OCI-LY1 (cell line): ENCODE measurements at regions not wholly inside any gene's neighbourhood (a gene's known extent, or its start where the extent isn't known, plus 50 kb on each side); places are given as distances from the start of the nearest gene placed in this dataset.
"Not testable (repeated sequence)": the region's sequence is repeated elsewhere in the genome, so short reads cannot be mapped to it uniquely, and the experiment has no call there.

Experiments used
- H2AFZ ChIP-seq: fragments of 200-600 bp; sonication (generic), shearing (Covaris generic); 2 replicates; pipeline ENCODE4 v1.6.0; 2014; ENCODE audit warnings: antibody characterized with exemption, mild to moderate bottlenecking, low read length
- H3F3A ChIP-seq: fragments of 200-600 bp; sonication (generic), shearing (Covaris generic); 2 replicates; pipeline ENCODE4 v1.6.0; 2014; ENCODE audit warnings: mild to moderate bottlenecking, antibody characterized with exemption, low read length, moderate library complexity; ENCODE audit not compliant: insufficient read depth
- H3K27ac ChIP-seq: fragments of 200-600 bp; sonication (generic); 2 replicates; pipeline ENCODE4 v1.5.1; 2014; ENCODE audit warnings: low read length, mixed run types, mild to moderate bottlenecking, low read depth; ENCODE audit not compliant: poor library complexity, severe bottlenecking
- H3K27me3 ChIP-seq: fragments of 200-600 bp; sonication (generic); 2 replicates; pipeline ENCODE4 v1.6.0; 2014; ENCODE audit warnings: antibody characterized with exemption, mild to moderate bottlenecking, low read length, moderate library complexity; ENCODE audit not compliant: insufficient read depth
- H3K36me3 ChIP-seq: fragments of 200-600 bp; sonication (generic); 2 replicates; pipeline ENCODE4 v1.6.1; 2014; ENCODE audit warnings: mild to moderate bottlenecking, antibody characterized with exemption, low read length, moderate library complexity, mixed read lengths; ENCODE audit not compliant: insufficient read depth
- H3K4me1 ChIP-seq: fragments of 200-600 bp; sonication (generic); 2 replicates; pipeline ENCODE4 v1.5.1; 2014; ENCODE audit warnings: mild to moderate bottlenecking, low read length, moderate library complexity; ENCODE audit not compliant: insufficient read depth, severe bottlenecking
- H3K4me2 ChIP-seq: fragments of 200-600 bp; sonication (generic), shearing (Covaris generic); 2 replicates; pipeline ENCODE4 v1.6.1; 2014; ENCODE audit warnings: low read length
- H3K4me3 ChIP-seq: fragments of 200-600 bp; sonication (generic); 2 replicates; pipeline ENCODE4 v1.5.1; 2014; ENCODE audit warnings: low read length, low read depth, mild to moderate bottlenecking, mixed read lengths; ENCODE audit not compliant: poor library complexity, severe bottlenecking
- H3K79me2 ChIP-seq: fragments of 200-600 bp; shearing (Covaris generic); 2 replicates; pipeline ENCODE4 v1.6.1; 2016; ENCODE audit warnings: mixed run types, low read length, mixed read lengths; ENCODE audit not compliant: insufficient read depth
- H3K9ac ChIP-seq: fragments of 200-600 bp; sonication (generic), shearing (Covaris generic); 2 replicates; pipeline ENCODE4 v1.6.1; 2014; ENCODE audit warnings: mild to moderate bottlenecking, low read length, mixed read lengths
- H3K9me2 ChIP-seq: fragments of 200-600 bp; sonication (generic), shearing (Covaris generic); 2 replicates; pipeline ENCODE4 v1.6.1; 2014; ENCODE audit warnings: low read depth, mild to moderate bottlenecking, low read length, mixed read lengths
- H3K9me3 ChIP-seq: fragments of 200-600 bp; shearing (Covaris generic); 2 replicates; pipeline ENCODE4 v1.6.1; 2014; ENCODE audit warnings: low read length, mixed read lengths
- H4K20me1 ChIP-seq: fragments of 200-600 bp; sonication (generic), shearing (Covaris generic); 2 replicates; pipeline ENCODE4 v1.6.0; 2016; ENCODE audit warnings: mild to moderate bottlenecking, low read length; ENCODE audit not compliant: insufficient read depth
- CTCF ChIP-seq: fragments of 200-600 bp; sonication (generic), shearing (Covaris generic); IDR thresholded peaks from 2 replicates; pipeline ENCODE4 v1.5.1; 2017; ENCODE audit warnings: mild to moderate bottlenecking, antibody characterized with exemption, low read length, moderate library complexity, mixed read lengths
- EZH2 ChIP-seq: fragments of 200-600 bp; sonication (generic), shearing (Covaris generic); IDR thresholded peaks from 2 replicates; pipeline ENCODE4 v1.8.0; 2017; ENCODE audit warnings: borderline replicate concordance, mixed run types, mild to moderate bottlenecking, antibody characterized with exemption, low read length, moderate library complexity, mixed read lengths

GRCh38 chr3:147702509-147702908 lies 293.3 kb downstream of the ZIC1 start:
- no peak overlapping the region for H3K9ac ChIP-seq
- no peak overlapping the region for H3K4me2 ChIP-seq
- no peaks in the 10 kb centered on the region for H3K4me1 ChIP-seq
- no peak overlapping the region for H3K4me3 ChIP-seq
- H3K9me2 ChIP-seq, result no peaks in the 10 kb centered on the region
- TF ChIP-seq CTCF, result no peak
- TF ChIP-seq EZH2, result no peak
- no peaks in the 10 kb centered on the region for H4K20me1 ChIP-seq
- H3F3A ChIP-seq, result no peaks in the 10 kb centered on the region
- H3K79me2 ChIP-seq, result no peaks in the 10 kb centered on the region
- no peaks in the 10 kb centered on the region for H3K27me3 ChIP-seq
- no peak overlapping the region for H2AFZ ChIP-seq
- no peak overlapping the region for H3K27ac ChIP-seq
- H3K9me3 ChIP-seq, result no peaks in the 10 kb centered on the region
- no peaks in the 10 kb centered on the region for H3K36me3 ChIP-seq

- Histone ChIP-seq H3K27me3 (no peaks in the 10 kb centered on the region), H4K20me1 (no peaks in the 10 kb centered on the region), H3K9me3 (no peaks in the 10 kb centered on the region), H2AFZ (no peak overlapping the region), H3K4me1 (no peaks in the 10 kb centered on the region), H3K4me2 (no peak overlapping the region), H3K9ac (no peak overlapping the region), H3F3A (no peaks in the 10 kb centered on the region), H3K9me2 (no peaks in the 10 kb centered on the region), H3K36me3 (no peaks in the 10 kb centered on the region), H3K79me2 (no peaks in the 10 kb centered on the region), H3K27ac (no peak overlapping the region), H3K4me3 (no peak overlapping the region)
- TF ChIP-seq EZH2 (no peak), CTCF (no peak)
Measured at GRCh38 chr3:147705651-147706051, 296.5 kb downstream of the ZIC1 start.

GRCh38 chr3:147710753-147711152 lies 301.6 kb downstream of the ZIC1 start:
- H2AFZ ChIP-seq, H3K27me3 ChIP-seq, H3K9me3 ChIP-seq, H3K4me2 ChIP-seq, H3K9ac ChIP-seq, H3K79me2 ChIP-seq, H4K20me1 ChIP-seq, H3K9me2 ChIP-seq, H3K4me1 ChIP-seq, H3K4me3 ChIP-seq, H3F3A ChIP-seq, H3K36me3 ChIP-seq, H3K27ac ChIP-seq: not testable (repeated sequence)

- Histone ChIP-seq H3K36me3 (no peaks in the 10 kb centered on the region), H3F3A (no peaks in the 10 kb centered on the region), H3K4me3 (no peak overlapping the region), H3K27ac (no peak overlapping the region), H3K79me2 (0 out of 2 replicates have a peak, but pooled peaks cover 3% of the 10 kb centered on the region), H3K4me1 (no peaks in the 10 kb centered on the region), H3K9ac (no peak overlapping the region), H4K20me1 (no peaks in the 10 kb centered on the region), H3K9me2 (peaks cover 5% of the 10 kb centered on the region; the same call in 1 of the 2 replicates), H3K27me3 (no peaks in the 10 kb centered on the region), H3K9me3 (no peaks in the 10 kb centered on the region), H3K4me2 (no peak overlapping the region), H2AFZ (no peak overlapping the region)
- no peak for TF ChIP-seq EZH2
- TF ChIP-seq CTCF, result no peak
Measured at GRCh38 chr3:147712357-147712756, 303.2 kb downstream of the ZIC1 start.

GRCh38 chr3:147712758-147713157 lies 303.6 kb downstream of the ZIC1 start:
- not testable (repeated sequence) for H3K4me2 ChIP-seq, H3K79me2 ChIP-seq, H4K20me1 ChIP-seq, H3K27me3 ChIP-seq, H3F3A ChIP-seq, H3K4me3 ChIP-seq, H3K4me1 ChIP-seq, H3K36me3 ChIP-seq, H2AFZ ChIP-seq, H3K9me2 ChIP-seq, H3K27ac ChIP-seq, H3K9ac ChIP-seq, H3K9me3 ChIP-seq
